Endothelial cell of umbilical vein (primary cell): ENCODE measurements at regions not wholly inside any gene's neighbourhood (a gene's known extent, or its start where the extent isn't known, plus 50 kb on each side); places are given as distances from the start of the nearest gene placed in this dataset.

Source experiments
- BruUV-seq: library from RNA; stranded (reverse); fragments of 400-500 nt; replicated peaks from 2 replicates; lab custom pipeline; 2021; lab: Mats Ljungman, UMichigan
- CTCF ChIA-PET: fragments of 300-600, 350-600 bp; sonication (Branson Sonifier 250); formaldehyde crosslinking; loops from one replicate; lab custom pipeline; 2021; ENCODE audit warnings: antibody characterized with exemption, inconsistent platforms; lab: Charles Lee
- POLR2A ChIA-PET: fragments of 300-600, 350-600 bp; sonication (Branson Sonifier 250); formaldehyde crosslinking; loops from one replicate; lab custom pipeline; 2021; ENCODE audit warnings: antibody characterized with exemption, inconsistent platforms; lab: Charles Lee
- DNase-seq: peaks from one replicate; pipeline ENCODE4 v3.0.0-alpha.2; 2011; ENCODE audit warnings: low read depth, low spot score
- FAIRE-seq: peaks from 2 replicates; lab custom pipeline; 2011; peaks lifted over from hg19 to GRCh38; lab: Jason Lieb, UNC
- H2AFZ ChIP-seq: 2 replicates; pipeline ENCODE4 v1.6.0; 2012; ENCODE audit warnings: low read depth, low read length, control low read depth, inconsistent platforms
- H3K27ac ChIP-seq: 2 replicates; pipeline ENCODE4 v1.5.1; 2011; ENCODE audit warnings: low read depth, mild to moderate bottlenecking, control low read depth, low read length, moderate library complexity; ENCODE audit not compliant: insufficient read depth
- H3K27me3 ChIP-seq, 2 experiments: 2 replicates each; pipeline versions ENCODE4 v1.6.0 to v1.6.1; 2011; ENCODE audit warnings: low read length in 2 of 2, mixed read lengths in 1 of 2; ENCODE audit not compliant: control insufficient read depth in 2 of 2, insufficient read depth in 2 of 2
- H3K36me3 ChIP-seq, 2 experiments: 2 replicates in 1 of 2; 3 replicates in 1 of 2; pipeline ENCODE4 v1.5.1; 2011; ENCODE audit warnings: low read length in 2 of 2, mild to moderate bottlenecking in 1 of 2, moderate library complexity in 1 of 2; ENCODE audit not compliant: control insufficient read depth in 2 of 2, insufficient read depth in 2 of 2; ENCODE audit errors: extremely low read depth in 1 of 2
- H3K4me1 ChIP-seq: 3 replicates; pipeline ENCODE4 v1.5.1; 2011; ENCODE audit warnings: mild to moderate bottlenecking, low read length; ENCODE audit not compliant: control insufficient read depth, insufficient read depth; ENCODE audit errors: extremely low read depth
- H3K4me2 ChIP-seq: 2 replicates; pipeline ENCODE4 v1.6.1; 2011; ENCODE audit warnings: low read length, control low read depth, mixed read lengths; ENCODE audit not compliant: insufficient read depth
- H3K4me3 ChIP-seq, 3 experiments: fragments of 200-600 bp in 1 of 3; sonication (generic), shearing (Covaris generic) in 1 of 3; replicated peaks in 1 of 3; 2 replicates each; pipeline ENCODE4 v1.5.1; 2011 to 2016; ENCODE audit warnings: control low read depth in 3 of 3, low read length in 3 of 3, mild to moderate bottlenecking in 2 of 3, inconsistent platforms in 1 of 3, low read depth in 1 of 3, moderate library complexity in 1 of 3; ENCODE audit not compliant: insufficient read depth in 1 of 3
- H3K79me2 ChIP-seq: 2 replicates; pipeline ENCODE4 v1.6.0; 2012; ENCODE audit warnings: low read length, inconsistent platforms; ENCODE audit not compliant: control insufficient read depth, insufficient read depth
- H3K9ac ChIP-seq: replicated peaks from 2 replicates; pipeline ENCODE3; 2011; ENCODE audit warnings: low read length, control low read depth; ENCODE audit not compliant: insufficient read depth; ENCODE audit errors: extremely low read depth
- H3K9me1 ChIP-seq: replicated peaks from 3 replicates; pipeline ENCODE4 v1.6.0; 2011; ENCODE audit warnings: mild to moderate bottlenecking, low read length; ENCODE audit not compliant: control insufficient read depth, insufficient read depth; ENCODE audit errors: extremely low read depth
- H3K9me3 ChIP-seq: replicated peaks from 2 replicates; pipeline ENCODE4 v1.5.1; 2012; ENCODE audit warnings: low read length, inconsistent platforms; ENCODE audit not compliant: control insufficient read depth, insufficient read depth
- H4K20me1 ChIP-seq: replicated peaks from 2 replicates; pipeline ENCODE3; 2011; ENCODE audit warnings: mild to moderate bottlenecking, low read length; ENCODE audit not compliant: control insufficient read depth, insufficient read depth; ENCODE audit errors: extremely low read depth
- EZH2 ChIP-seq: IDR thresholded peaks from 2 replicates; pipeline ENCODE4 v1.6.1; 2012; ENCODE audit warnings: borderline replicate concordance, low read depth, mild to moderate bottlenecking, moderate library complexity, low read length, inconsistent platforms; ENCODE audit not compliant: severe bottlenecking
- FOS ChIP-seq: IDR thresholded peaks from 2 replicates; pipeline ENCODE4 v1.6.1; 2011; ENCODE audit warnings: mild to moderate bottlenecking, low read length, moderate library complexity, borderline replicate concordance; ENCODE audit not compliant: insufficient read depth
- GATA2 ChIP-seq: IDR thresholded peaks from 2 replicates; pipeline ENCODE4 v1.7.0; 2011; ENCODE audit warnings: low read depth, mild to moderate bottlenecking, moderate library complexity, mixed read lengths, low read length; ENCODE audit not compliant: insufficient read length, insufficient read depth
- JUN ChIP-seq: IDR thresholded peaks from 2 replicates; pipeline ENCODE4 v1.6.1; 2011; ENCODE audit warnings: borderline replicate concordance, low read depth; ENCODE audit not compliant: insufficient read length, insufficient read depth
- POLR2A ChIP-seq: IDR thresholded peaks from 2 replicates; pipeline ENCODE4 v1.6.1; 2012; ENCODE audit warnings: low read depth, mild to moderate bottlenecking, control low read depth, low read length
- POLR2AphosphoS5 ChIP-seq: IDR thresholded peaks from 2 replicates; pipeline ENCODE4 v1.6.1; 2012; ENCODE audit warnings: low read depth, mild to moderate bottlenecking, control low read depth, low read length, moderate library complexity; ENCODE audit not compliant: insufficient read depth
- dilution Hi-C: fragments of 300-500 bp; cut with MboI; formaldehyde crosslinking; loops from one replicate; pipeline ENCODE4 v1.15.0; 2019; ENCODE audit warnings: low sequenced_read_pairs; ENCODE audit not compliant: extremely low pct_ligation_motif_present
- intact Hi-C: fragments of 100-400 bp; cut with micrococcal nuclease; formaldehyde crosslinking; loops from one replicate; pipeline ENCODE4 v1.10.0; 2022
- TF ChIP-seq, protein P1 (sequence below), 2 donors: IDR thresholded peaks; 1 replicate in 1 of 2; 2 replicates in 1 of 2; pipeline ENCODE4 v1.5.1; 2011; ENCODE audit warnings: low read length in 2 of 2, mild to moderate bottlenecking in 2 of 2, moderate library complexity in 2 of 2, control low read depth in 1 of 2, inconsistent platforms in 1 of 2, low read depth in 1 of 2; ENCODE audit not compliant: insufficient read depth in 1 of 2; ENCODE audit errors: extremely low read depth in 1 of 2

DNA sequence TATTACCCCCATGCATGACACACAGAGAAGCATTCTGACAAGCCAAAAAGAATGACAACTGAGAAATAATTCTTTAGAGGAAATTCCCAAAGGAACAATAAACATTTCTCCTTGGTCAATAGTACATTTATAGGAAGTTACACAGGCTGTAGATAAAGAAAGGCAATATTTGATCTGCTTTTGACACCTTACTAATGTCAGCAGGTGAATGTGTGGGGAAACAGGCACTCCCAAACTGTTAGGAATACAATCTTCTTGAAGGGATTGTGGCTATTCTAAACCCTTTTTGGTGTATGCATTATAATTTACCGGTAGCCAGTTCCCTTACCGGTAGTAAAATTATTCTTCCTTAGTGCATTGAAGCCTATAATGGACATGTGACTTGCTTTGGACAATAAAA, 116.1 kb upstream of the FTMT start:
- Histone ChIP-seq H3K27ac (no peak overlapping the region), H3K9ac (no peak overlapping the region), H2AFZ (no peak overlapping the region), H3K4me3 (no peak overlapping the region), H3K4me2 (no peak overlapping the region), H3K9me3 (no peaks in the 10 kb centered on the region), H3K4me1 (no peaks in the 10 kb centered on the region), H3K9me1 (no peaks in the 10 kb centered on the region), H3K79me2 (no peaks in the 10 kb centered on the region), H3K27me3 (no peaks in the 10 kb centered on the region), H4K20me1 (no peaks in the 10 kb centered on the region), H3K36me3 (no peaks in the 10 kb centered on the region)
- POLR2A ChIA-PET: no interaction called here
- DNase-seq (no peak), FAIRE-seq (no peak)
- TF ChIP-seq POLR2AphosphoS5 (no peak), EZH2 (no peak), JUN (no peak), FOS (no peak)
- TF ChIP-seq, protein P1, sequence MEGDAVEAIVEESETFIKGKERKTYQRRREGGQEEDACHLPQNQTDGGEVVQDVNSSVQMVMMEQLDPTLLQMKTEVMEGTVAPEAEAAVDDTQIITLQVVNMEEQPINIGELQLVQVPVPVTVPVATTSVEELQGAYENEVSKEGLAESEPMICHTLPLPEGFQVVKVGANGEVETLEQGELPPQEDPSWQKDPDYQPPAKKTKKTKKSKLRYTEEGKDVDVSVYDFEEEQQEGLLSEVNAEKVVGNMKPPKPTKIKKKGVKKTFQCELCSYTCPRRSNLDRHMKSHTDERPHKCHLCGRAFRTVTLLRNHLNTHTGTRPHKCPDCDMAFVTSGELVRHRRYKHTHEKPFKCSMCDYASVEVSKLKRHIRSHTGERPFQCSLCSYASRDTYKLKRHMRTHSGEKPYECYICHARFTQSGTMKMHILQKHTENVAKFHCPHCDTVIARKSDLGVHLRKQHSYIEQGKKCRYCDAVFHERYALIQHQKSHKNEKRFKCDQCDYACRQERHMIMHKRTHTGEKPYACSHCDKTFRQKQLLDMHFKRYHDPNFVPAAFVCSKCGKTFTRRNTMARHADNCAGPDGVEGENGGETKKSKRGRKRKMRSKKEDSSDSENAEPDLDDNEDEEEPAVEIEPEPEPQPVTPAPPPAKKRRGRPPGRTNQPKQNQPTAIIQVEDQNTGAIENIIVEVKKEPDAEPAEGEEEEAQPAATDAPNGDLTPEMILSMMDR (IDR thresholded peaks at IDR 0.05; ENCODE audit: extremely low read depth in 1 of 2, insufficient read depth in 1 of 2, low read depth in 1 of 2, low read length in 2 of 2): no peak
- intact Hi-C loops: no loop called here
- no TSS peak for BruUV-seq
- CTCF ChIA-PET: no interaction called here
- dilution Hi-C loops: no loop called here

DNA sequence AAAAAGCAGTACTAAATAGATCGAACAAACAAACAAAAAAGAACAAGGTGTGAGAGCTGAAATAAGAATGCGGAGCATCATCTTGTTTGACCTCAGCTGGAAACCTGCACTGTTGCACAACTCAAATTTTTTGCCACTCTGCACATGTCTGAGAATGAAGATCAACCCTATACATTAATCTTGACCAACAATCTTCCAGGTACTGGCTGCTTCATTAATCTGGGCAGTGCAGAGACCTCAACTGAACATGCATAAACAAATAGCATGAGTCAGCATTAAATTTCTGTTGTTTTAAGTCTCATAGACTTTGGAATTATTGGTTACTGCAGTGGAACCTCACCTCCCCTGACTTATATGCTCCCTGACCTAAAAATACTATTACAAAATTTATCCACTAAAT, 114.6 kb upstream of the FTMT start:
- Histone ChIP-seq H3K4me1 (no peaks in the 10 kb centered on the region), H3K27ac (no peak overlapping the region), H4K20me1 (no peaks in the 10 kb centered on the region), H3K4me3 (no peak overlapping the region), H2AFZ (no peak overlapping the region), H3K9me3 (no peaks in the 10 kb centered on the region), H3K4me2 (no peak overlapping the region), H3K9ac (no peak overlapping the region), H3K79me2 (no peaks in the 10 kb centered on the region), H3K36me3 (no peaks in the 10 kb centered on the region), H3K27me3 (no peaks in the 10 kb centered on the region), H3K9me1 (no peaks in the 10 kb centered on the region)
- BruUV-seq: no TSS peak
- CTCF ChIA-PET: no interaction called here
- FAIRE-seq: peak; percentile 12
- intact Hi-C loops (no loop called here), dilution Hi-C loops (no loop called here)
- DNase-seq: no peak
- TF ChIP-seq POLR2A (no peak), GATA2 (no peak)
- POLR2A ChIA-PET: no interaction called here
